Sigmoid colon (tissue), 4 donors: ENCODE measurements at regions not wholly inside any gene's neighbourhood (a gene's known extent, or its start where the extent isn't known, plus 50 kb on each side); places are given as distances from the start of the nearest gene placed in this dataset.

Source experiments
- EP300 ChIP-seq, 4 donors: sonication (generic); formaldehyde crosslinking; IDR thresholded peaks; one replicate each; pipeline ENCODE4 v1.6.1; 2017; ENCODE audit warnings: antibody characterized with exemption in 4 of 4
- POLR2AphosphoS5 ChIP-seq, 4 donors: sonication (generic); formaldehyde crosslinking; IDR thresholded peaks; one replicate each; pipeline ENCODE4 v1.6.1; 2017; ENCODE audit warnings: antibody characterized with exemption in 4 of 4
- TF ChIP-seq, protein P1 (sequence below), 4 experiments: fragments of 450-650 bp in 3 of 4; fragments of 200-600 bp in 1 of 4; IDR thresholded peaks; one replicate each; pipeline ENCODE4 v1.5.1; 2016 to 2019; ENCODE audit warnings: antibody characterized with exemption in 4 of 4, mild to moderate bottlenecking in 3 of 4, moderate library complexity in 2 of 4

DNA sequence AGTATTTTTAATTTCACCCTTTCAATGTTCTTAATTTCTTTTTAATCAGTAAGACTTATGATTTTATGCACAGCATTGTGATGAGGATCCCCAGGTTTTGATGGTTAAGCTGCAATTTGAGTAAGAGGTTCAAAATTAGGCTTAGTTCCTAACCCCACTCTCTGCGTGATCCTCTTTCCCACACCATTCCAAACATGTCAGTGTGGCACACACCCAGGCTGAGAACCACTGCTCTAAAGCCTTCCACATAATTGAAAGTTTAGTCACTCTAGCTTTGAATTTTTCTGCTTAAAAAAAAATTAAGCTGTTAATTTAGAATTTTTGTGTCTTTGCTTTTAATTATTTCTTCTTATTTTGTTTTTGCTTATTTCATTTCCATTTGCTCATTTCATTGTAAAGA lies 68.8 kb upstream of the SLC7A11 start:
- TF ChIP-seq POLR2AphosphoS5 (IDR thresholded peaks at IDR 0.05) (no peak), EP300 (IDR thresholded peaks at IDR 0.05) (no peak)
- TF ChIP-seq, protein P1, sequence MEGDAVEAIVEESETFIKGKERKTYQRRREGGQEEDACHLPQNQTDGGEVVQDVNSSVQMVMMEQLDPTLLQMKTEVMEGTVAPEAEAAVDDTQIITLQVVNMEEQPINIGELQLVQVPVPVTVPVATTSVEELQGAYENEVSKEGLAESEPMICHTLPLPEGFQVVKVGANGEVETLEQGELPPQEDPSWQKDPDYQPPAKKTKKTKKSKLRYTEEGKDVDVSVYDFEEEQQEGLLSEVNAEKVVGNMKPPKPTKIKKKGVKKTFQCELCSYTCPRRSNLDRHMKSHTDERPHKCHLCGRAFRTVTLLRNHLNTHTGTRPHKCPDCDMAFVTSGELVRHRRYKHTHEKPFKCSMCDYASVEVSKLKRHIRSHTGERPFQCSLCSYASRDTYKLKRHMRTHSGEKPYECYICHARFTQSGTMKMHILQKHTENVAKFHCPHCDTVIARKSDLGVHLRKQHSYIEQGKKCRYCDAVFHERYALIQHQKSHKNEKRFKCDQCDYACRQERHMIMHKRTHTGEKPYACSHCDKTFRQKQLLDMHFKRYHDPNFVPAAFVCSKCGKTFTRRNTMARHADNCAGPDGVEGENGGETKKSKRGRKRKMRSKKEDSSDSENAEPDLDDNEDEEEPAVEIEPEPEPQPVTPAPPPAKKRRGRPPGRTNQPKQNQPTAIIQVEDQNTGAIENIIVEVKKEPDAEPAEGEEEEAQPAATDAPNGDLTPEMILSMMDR (IDR thresholded peaks at IDR 0.05) = no peak
